ENCODE measurements at regions not wholly inside any gene's neighbourhood (a gene's known extent, or its start where the extent isn't known, plus 50 kb on each side); places are given as distances from the start of the nearest gene placed in this dataset.

GRCh38 chr10:83199374-83199773, 939.9 kb upstream of the GHITM start:
- DNase-seq (ENCODE audit: low read depth): no peak
- Histone ChIP-seq H3K4me1 (ENCODE audit: control insufficient read depth, insufficient read depth, low read length) (no peaks in the 10 kb centered on the region), H3K36me3 (ENCODE audit: control insufficient read depth, insufficient read depth, low read length, severe bottlenecking) (no peaks in the 10 kb centered on the region), H3K9me3 (ENCODE audit: control insufficient read depth, low read length) (peaks cover 8% of the 10 kb centered on the region), H3K9ac (ENCODE audit: low read length) (no peak overlapping the region), H3K4me3 (ENCODE audit: low read length) (no peak overlapping the region), H3K27me3 (replicated peaks; ENCODE audit: control insufficient read depth, insufficient read depth, low read length) (no peaks in the 10 kb centered on the region)

GRCh38 chr10:83205861-83206260, 933.4 kb upstream of the GHITM start:
- Histone ChIP-seq H3K27me3 (replicated peaks; ENCODE audit: control insufficient read depth, insufficient read depth, low read length) (no peaks in the 10 kb centered on the region), H3K9ac (ENCODE audit: low read length) (no peak overlapping the region), H3K4me3 (ENCODE audit: low read length) (no peak overlapping the region), H3K4me1 (ENCODE audit: control insufficient read depth, insufficient read depth, low read length) (no peaks in the 10 kb centered on the region), H3K9me3 (ENCODE audit: control insufficient read depth, low read length) (peaks cover 8% of the 10 kb centered on the region), H3K36me3 (ENCODE audit: control insufficient read depth, insufficient read depth, low read length, severe bottlenecking) (no peaks in the 10 kb centered on the region)
- peak; percentile 20 for DNase-seq (ENCODE audit: low read depth)

- H3K9me3 ChIP-seq (ENCODE audit: control insufficient read depth, low read length): no peaks in the 10 kb centered on the region
- peaks cover 7% of the 10 kb centered on the region for H3K4me1 ChIP-seq (ENCODE audit: control insufficient read depth, insufficient read depth, low read length)
- peak; percentile 38 for DNase-seq (ENCODE audit: low read depth)
- H3K9ac ChIP-seq (ENCODE audit: low read length): no peak overlapping the region
- H3K36me3 ChIP-seq (ENCODE audit: control insufficient read depth, insufficient read depth, low read length, severe bottlenecking): no peaks in the 10 kb centered on the region
- H3K4me3 ChIP-seq (ENCODE audit: low read length): no peak overlapping the region
- H3K27me3 ChIP-seq (replicated peaks; ENCODE audit: control insufficient read depth, insufficient read depth, low read length): no peaks in the 10 kb centered on the region
These were observed 926.5 kb upstream of the GHITM start for GRCh38 chr10:83212632-83213334.

GRCh38 chr10:83214136-83214535, 925.2 kb upstream of the GHITM start:
- Histone ChIP-seq H3K9me3 (ENCODE audit: control insufficient read depth, low read length) (no peaks in the 10 kb centered on the region), H3K4me1 (ENCODE audit: control insufficient read depth, insufficient read depth, low read length) (peaks cover 7% of the 10 kb centered on the region), H3K36me3 (ENCODE audit: control insufficient read depth, insufficient read depth, low read length, severe bottlenecking) (no peaks in the 10 kb centered on the region), H3K27me3 (replicated peaks; ENCODE audit: control insufficient read depth, insufficient read depth, low read length) (no peaks in the 10 kb centered on the region), H3K9ac (ENCODE audit: low read length) (no peak overlapping the region), H3K4me3 (ENCODE audit: low read length) (no peak overlapping the region)
- DNase-seq (ENCODE audit: low read depth): no peak

GRCh38 chr10:83218205-83218604, 921.1 kb upstream of the GHITM start:
- H3K9ac ChIP-seq (ENCODE audit: low read length): no peak overlapping the region
- DNase-seq (ENCODE audit: low read depth): no peak
- no peak overlapping the region for H3K4me3 ChIP-seq (ENCODE audit: low read length)
- no peaks in the 10 kb centered on the region for H3K36me3 ChIP-seq (ENCODE audit: control insufficient read depth, insufficient read depth, low read length, severe bottlenecking)
- no peaks in the 10 kb centered on the region for H3K9me3 ChIP-seq (ENCODE audit: control insufficient read depth, low read length)
- peaks cover 5% of the 10 kb centered on the region for H3K4me1 ChIP-seq (ENCODE audit: control insufficient read depth, insufficient read depth, low read length)
- no peaks in the 10 kb centered on the region for H3K27me3 ChIP-seq (replicated peaks; ENCODE audit: control insufficient read depth, insufficient read depth, low read length)

- no peak overlapping the region for H3K9ac ChIP-seq (ENCODE audit: low read length)
- no peaks in the 10 kb centered on the region for H3K4me1 ChIP-seq (ENCODE audit: control insufficient read depth, insufficient read depth, low read length)
- H3K36me3 ChIP-seq (ENCODE audit: control insufficient read depth, insufficient read depth, low read length, severe bottlenecking): no peaks in the 10 kb centered on the region
- H3K27me3 ChIP-seq (replicated peaks; ENCODE audit: control insufficient read depth, insufficient read depth, low read length): no peaks in the 10 kb centered on the region
- H3K4me3 ChIP-seq (ENCODE audit: low read length): no peak overlapping the region
- no peaks in the 10 kb centered on the region for H3K9me3 ChIP-seq (ENCODE audit: control insufficient read depth, low read length)
- DNase-seq (ENCODE audit: low read depth): no peak
These were observed 917.0 kb upstream of the GHITM start for GRCh38 chr10:83222300-83222699.

- Histone ChIP-seq H3K36me3 (ENCODE audit: control insufficient read depth, insufficient read depth, low read length, severe bottlenecking) (no peaks in the 10 kb centered on the region), H3K4me1 (ENCODE audit: control insufficient read depth, insufficient read depth, low read length) (no peaks in the 10 kb centered on the region), H3K4me3 (ENCODE audit: low read length) (no peak overlapping the region), H3K27me3 (replicated peaks; ENCODE audit: control insufficient read depth, insufficient read depth, low read length) (no peaks in the 10 kb centered on the region), H3K9ac (ENCODE audit: low read length) (no peak overlapping the region), H3K9me3 (ENCODE audit: control insufficient read depth, low read length) (no peaks in the 10 kb centered on the region)
- DNase-seq (ENCODE audit: low read depth): no peak
These were observed 916.2 kb upstream of the GHITM start for GRCh38 chr10:83222832-83223742.

- H3K9ac ChIP-seq (ENCODE audit: low read length): no peak overlapping the region
- H3K27me3 ChIP-seq (replicated peaks; ENCODE audit: control insufficient read depth, insufficient read depth, low read length): no peaks in the 10 kb centered on the region
- H3K4me1 ChIP-seq (ENCODE audit: control insufficient read depth, insufficient read depth, low read length): no peaks in the 10 kb centered on the region
- H3K36me3 ChIP-seq (ENCODE audit: control insufficient read depth, insufficient read depth, low read length, severe bottlenecking): no peaks in the 10 kb centered on the region
- H3K9me3 ChIP-seq (ENCODE audit: control insufficient read depth, low read length): no peaks in the 10 kb centered on the region
- DNase-seq (ENCODE audit: low read depth): no peak
- H3K4me3 ChIP-seq (ENCODE audit: low read length): no peak overlapping the region
These were observed 913.5 kb upstream of the GHITM start for GRCh38 chr10:83225781-83226180.

GRCh38 chr10:83229991-83230390, 909.3 kb upstream of the GHITM start:
- DNase-seq (ENCODE audit: low read depth): no peak
- H3K4me3 ChIP-seq (ENCODE audit: low read length): no peak overlapping the region
- H3K36me3 ChIP-seq (ENCODE audit: control insufficient read depth, insufficient read depth, low read length, severe bottlenecking): no peaks in the 10 kb centered on the region
- H3K27me3 ChIP-seq (replicated peaks; ENCODE audit: control insufficient read depth, insufficient read depth, low read length): no peaks in the 10 kb centered on the region
- no peak overlapping the region for H3K9ac ChIP-seq (ENCODE audit: low read length)
- H3K9me3 ChIP-seq (ENCODE audit: control insufficient read depth, low read length): no peaks in the 10 kb centered on the region
- peaks cover 5% of the 10 kb centered on the region for H3K4me1 ChIP-seq (ENCODE audit: control insufficient read depth, insufficient read depth, low read length)

- Histone ChIP-seq H3K4me3 (ENCODE audit: low read length) (no peak overlapping the region), H3K36me3 (ENCODE audit: control insufficient read depth, insufficient read depth, low read length, severe bottlenecking) (no peaks in the 10 kb centered on the region), H3K9ac (ENCODE audit: low read length) (no peak overlapping the region), H3K27me3 (replicated peaks; ENCODE audit: control insufficient read depth, insufficient read depth, low read length) (no peaks in the 10 kb centered on the region), H3K9me3 (ENCODE audit: control insufficient read depth, low read length) (no peaks in the 10 kb centered on the region), H3K4me1 (ENCODE audit: control insufficient read depth, insufficient read depth, low read length) (peaks cover 5% of the 10 kb centered on the region)
- no peak for DNase-seq (ENCODE audit: low read depth)
These were observed 905.6 kb upstream of the GHITM start for GRCh38 chr10:83233691-83234090.

DNA sequence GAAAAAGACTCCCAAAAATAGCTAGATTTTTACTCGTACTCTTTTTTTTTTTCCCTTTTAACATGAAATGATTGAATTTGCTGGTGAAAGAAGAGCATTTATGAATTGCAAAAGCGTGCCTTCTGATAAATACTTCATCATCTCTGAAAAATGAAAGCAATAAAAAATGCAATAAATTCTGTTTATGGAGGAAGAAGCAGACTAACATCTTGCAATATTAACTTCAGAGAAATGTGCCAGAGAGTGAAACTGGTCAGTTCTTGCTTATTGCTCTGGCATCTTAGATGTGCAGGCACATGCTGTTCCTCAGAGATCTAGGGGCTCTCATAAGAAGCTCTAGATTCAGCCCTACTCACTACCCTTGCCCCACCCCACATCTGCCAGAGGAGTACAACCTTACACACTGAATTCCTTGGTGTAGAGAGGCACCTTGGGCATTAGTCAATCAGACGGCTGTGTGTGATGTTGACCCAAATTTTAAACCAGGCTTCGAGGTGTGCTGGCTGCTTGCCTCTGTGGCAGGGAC, 891.1 kb upstream of the GHITM start:
- Histone ChIP-seq H3K9me3 (ENCODE audit: control insufficient read depth, low read length) (peaks cover 8% of the 10 kb centered on the region), H3K9ac (ENCODE audit: low read length) (no peak overlapping the region), H3K36me3 (ENCODE audit: control insufficient read depth, insufficient read depth, low read length, severe bottlenecking) (no peaks in the 10 kb centered on the region), H3K4me1 (ENCODE audit: control insufficient read depth, insufficient read depth, low read length) (peaks cover 6% of the 10 kb centered on the region), H3K4me3 (ENCODE audit: low read length) (peak overlapping the region; percentile 14), H3K27me3 (replicated peaks; ENCODE audit: control insufficient read depth, insufficient read depth, low read length) (no peaks in the 10 kb centered on the region)
- DNase-seq (ENCODE audit: low read depth): peak; percentile 8
